HUES6 (cell line): ENCODE measurements at regions not wholly inside any gene's neighbourhood (a gene's known extent, or its start where the extent isn't known, plus 50 kb on each side); places are given as distances from the start of the nearest gene placed in this dataset.

Experiments used
- H3K27ac ChIP-seq: 2 replicates; pipeline ENCODE4 v1.7.0; 2013; ENCODE audit warnings: low read depth, mild to moderate bottlenecking, low read length, inconsistent platforms
- H3K27me3 ChIP-seq: 2 replicates; pipeline ENCODE4 v1.6.1; 2013; ENCODE audit warnings: low read length; ENCODE audit not compliant: control insufficient read depth, insufficient read depth
- H3K36me3 ChIP-seq: 2 replicates; pipeline ENCODE4 v1.6.1; 2013; ENCODE audit warnings: low read length; ENCODE audit not compliant: control insufficient read depth, insufficient read depth
- H3K4me1 ChIP-seq: 2 replicates; pipeline ENCODE4 v1.6.1; 2013; ENCODE audit warnings: low read length; ENCODE audit not compliant: control insufficient read depth, insufficient read depth
- H3K4me3 ChIP-seq: 2 replicates; pipeline ENCODE4 v1.5.1; 2013; ENCODE audit warnings: low read depth, low read length
- H3K9ac ChIP-seq: one replicate; pipeline ENCODE4 v1.6.1; 2013; ENCODE audit warnings: mild to moderate bottlenecking, low read length
- H3K9me3 ChIP-seq: 2 replicates; pipeline ENCODE4 v1.6.1; 2013; ENCODE audit warnings: low read depth, low read length; ENCODE audit not compliant: control insufficient read depth, insufficient read depth

DNA sequence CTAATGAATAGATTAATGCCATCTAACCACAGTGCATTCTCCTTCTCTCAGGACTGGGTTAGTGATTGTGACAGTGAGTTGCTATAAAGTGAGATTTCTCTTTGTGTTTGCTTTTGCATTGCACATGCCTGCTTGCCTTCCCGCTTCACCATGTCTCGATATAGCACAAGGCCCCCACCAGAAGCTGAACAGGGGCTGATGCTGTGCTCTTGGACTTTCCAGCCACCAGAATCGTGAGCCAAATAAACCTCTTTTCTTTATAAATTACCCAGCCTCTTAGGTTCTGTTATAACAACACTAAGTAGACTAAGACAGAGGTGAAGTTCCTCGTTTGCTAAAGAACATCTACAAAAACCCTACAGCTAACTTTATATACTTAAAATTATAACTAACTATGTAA lies 173.0 kb downstream of the KIF26A start:
- Histone ChIP-seq H3K4me3 (no peak overlapping the region), H3K9ac (no peak overlapping the region), H3K27me3 (no peaks in the 10 kb centered on the region), H3K9me3 (peaks cover 9% of the 10 kb centered on the region), H3K27ac (no peak overlapping the region), H3K4me1 (peaks cover 5% of the 10 kb centered on the region; the same call in 1 of the 2 replicates), H3K36me3 (no peaks in the 10 kb centered on the region)

DNA sequence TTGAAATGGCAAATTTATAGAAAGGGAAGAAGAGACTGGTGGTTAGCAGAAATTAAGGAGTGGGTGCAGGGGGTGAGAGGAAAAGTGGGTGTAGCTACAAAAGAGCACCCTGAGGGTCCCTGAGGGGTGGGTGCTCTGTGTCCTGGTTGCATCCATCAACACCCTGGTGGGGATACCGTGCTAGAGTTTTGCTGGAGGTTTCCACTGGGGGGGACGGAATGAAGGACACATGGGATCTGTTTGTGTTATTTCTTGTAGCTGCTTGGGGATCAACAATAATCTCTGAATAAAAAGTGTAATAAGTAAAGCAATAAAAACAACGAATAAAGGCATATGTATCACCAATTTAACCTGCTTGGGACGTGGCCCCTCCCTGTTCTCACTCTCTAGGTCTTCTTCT lies 175.3 kb downstream of the KIF26A start:
- Histone ChIP-seq H3K9me3 (peaks cover 9% of the 10 kb centered on the region), H3K27me3 (no peaks in the 10 kb centered on the region), H3K36me3 (no peaks in the 10 kb centered on the region), H3K4me1 (no peaks in the 10 kb centered on the region), H3K4me3 (no peak overlapping the region), H3K27ac (no peak overlapping the region), H3K9ac (no peak overlapping the region)

DNA sequence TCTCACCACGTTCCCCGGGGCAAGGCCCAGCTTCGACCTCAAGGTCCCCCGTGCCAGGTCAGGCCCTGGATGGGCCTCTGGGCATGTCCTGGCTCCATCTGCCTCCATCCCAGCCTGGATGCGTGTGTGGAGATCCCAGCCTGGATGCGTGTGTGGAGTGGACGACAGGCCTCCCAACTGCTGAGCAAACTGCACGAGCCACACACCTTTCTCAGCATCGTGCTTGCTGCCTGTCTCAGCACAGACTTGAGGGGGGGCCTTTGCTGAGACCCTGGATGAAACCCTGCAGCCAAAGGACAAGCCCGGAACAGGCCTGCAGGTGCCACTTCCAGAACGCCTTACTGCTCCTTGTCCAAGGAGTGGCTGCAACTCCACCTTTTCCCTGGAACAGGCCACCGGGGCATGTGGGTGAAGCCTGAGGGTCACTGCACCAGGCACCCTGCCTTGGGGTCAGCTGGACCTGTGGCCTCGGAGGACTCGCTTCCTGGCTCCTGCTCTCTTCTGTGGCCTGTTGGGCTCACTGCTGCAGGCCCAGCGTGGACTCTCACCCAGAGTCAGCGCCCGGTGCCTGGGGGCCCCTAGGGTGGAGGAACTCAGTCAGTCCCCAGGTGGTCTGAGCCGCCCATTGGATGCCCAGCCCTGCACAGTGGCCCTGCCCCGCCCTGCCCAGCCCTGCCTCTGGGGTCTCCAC lies 176.0 kb downstream of the KIF26A start:
- no peak overlapping the region for H3K4me3 ChIP-seq

DNA sequence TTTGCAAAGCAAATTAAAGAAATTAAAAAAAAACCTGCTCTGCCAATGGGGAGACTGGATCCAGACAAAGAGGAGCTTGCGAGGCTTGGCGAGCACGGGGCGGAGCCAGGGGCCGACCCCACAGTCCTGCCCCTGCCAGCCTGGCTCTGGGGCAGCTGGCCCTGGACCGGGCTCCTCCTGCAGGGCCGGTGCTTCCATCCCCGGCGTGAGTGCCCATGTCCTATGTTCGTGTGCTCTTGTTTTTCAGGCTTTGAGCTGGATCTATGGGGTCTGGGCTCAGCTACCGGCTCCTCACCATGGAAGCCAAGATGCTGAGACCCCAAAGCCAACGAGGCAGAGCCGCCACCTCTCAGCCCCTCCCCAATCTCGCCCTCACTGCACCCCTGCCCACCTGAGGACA lies 176.8 kb downstream of the KIF26A start:
- Histone ChIP-seq H3K9me3 (peaks cover 9% of the 10 kb centered on the region), H3K4me3 (no peak overlapping the region), H3K27me3 (no peaks in the 10 kb centered on the region), H3K36me3 (no peaks in the 10 kb centered on the region), H3K4me1 (no peaks in the 10 kb centered on the region), H3K9ac (no peak overlapping the region), H3K27ac (no peak overlapping the region)

More for the DNA sequence above, 176.0 kb downstream of the KIF26A start:
- Histone ChIP-seq H3K27me3 (no peaks in the 10 kb centered on the region), H3K36me3 (no peaks in the 10 kb centered on the region), H3K9me3 (peaks cover 9% of the 10 kb centered on the region), H3K27ac (no peak overlapping the region), H3K9ac (no peak overlapping the region), H3K4me1 (no peaks in the 10 kb centered on the region)

DNA sequence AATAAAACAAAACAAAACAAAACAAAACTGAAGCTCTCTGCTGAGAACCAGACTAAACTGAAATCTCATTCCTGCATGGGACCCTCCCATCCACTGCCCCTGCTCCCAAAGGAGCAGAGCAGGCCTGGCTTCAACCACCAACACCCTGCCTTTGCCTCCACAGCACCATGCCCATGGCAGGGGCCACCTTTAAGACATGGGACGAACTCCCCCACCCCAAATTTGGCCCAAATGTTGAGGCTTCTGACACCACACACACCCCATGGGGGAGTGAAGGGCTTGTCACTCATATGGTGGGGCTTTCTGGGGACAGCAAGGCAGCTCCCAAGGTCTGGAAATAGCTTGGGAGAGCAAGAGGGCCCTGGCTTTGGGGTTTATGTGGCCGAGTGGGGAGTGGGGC lies 177.2 kb downstream of the KIF26A start:
- no peaks in the 10 kb centered on the region for H3K36me3 ChIP-seq
- H3K27ac ChIP-seq, result no peak overlapping the region
- peaks cover 9% of the 10 kb centered on the region for H3K9me3 ChIP-seq
- H3K4me3 ChIP-seq, result no peak overlapping the region
- H3K4me1 ChIP-seq, result no peaks in the 10 kb centered on the region
- no peaks in the 10 kb centered on the region for H3K27me3 ChIP-seq
- H3K9ac ChIP-seq, result no peak overlapping the region

DNA sequence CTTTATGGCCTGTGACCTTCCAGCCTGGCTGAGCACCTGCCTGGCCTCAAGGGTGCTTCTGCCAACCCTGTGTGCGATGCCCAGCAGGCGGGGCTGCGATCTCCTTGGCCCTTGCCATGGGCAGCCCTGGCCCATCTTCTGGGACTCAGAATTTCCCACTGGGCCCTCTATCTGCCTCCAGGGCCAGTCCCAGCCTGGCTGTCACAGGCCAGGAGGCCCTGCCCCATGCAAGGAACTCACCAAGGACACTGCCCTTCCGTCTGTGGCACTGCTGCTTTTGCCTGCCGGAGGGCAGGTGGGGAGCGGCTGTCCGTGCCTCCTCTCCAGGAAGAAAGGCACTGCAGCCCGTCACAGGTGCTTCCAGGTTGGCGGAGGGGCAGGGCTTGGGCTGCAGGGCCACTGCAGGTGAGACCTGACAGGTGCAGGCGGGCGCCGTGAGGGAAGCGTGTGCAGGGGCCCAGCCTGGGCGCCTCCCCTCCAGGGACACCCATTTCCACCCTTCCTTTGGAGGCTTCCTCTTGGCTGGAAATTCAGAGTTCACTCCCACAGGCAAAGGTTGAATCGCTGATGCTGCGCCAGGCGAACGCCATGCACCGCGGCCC lies 177.8 kb downstream of the KIF26A start:
- no peaks in the 10 kb centered on the region for H3K4me1 ChIP-seq
- no peak overlapping the region for H3K9ac ChIP-seq
- peaks cover 6% of the 10 kb centered on the region for H3K9me3 ChIP-seq
- H3K27me3 ChIP-seq, result no peaks in the 10 kb centered on the region
- no peaks in the 10 kb centered on the region for H3K36me3 ChIP-seq
- H3K27ac ChIP-seq, result no peak overlapping the region
- H3K4me3 ChIP-seq, result no peak overlapping the region

DNA sequence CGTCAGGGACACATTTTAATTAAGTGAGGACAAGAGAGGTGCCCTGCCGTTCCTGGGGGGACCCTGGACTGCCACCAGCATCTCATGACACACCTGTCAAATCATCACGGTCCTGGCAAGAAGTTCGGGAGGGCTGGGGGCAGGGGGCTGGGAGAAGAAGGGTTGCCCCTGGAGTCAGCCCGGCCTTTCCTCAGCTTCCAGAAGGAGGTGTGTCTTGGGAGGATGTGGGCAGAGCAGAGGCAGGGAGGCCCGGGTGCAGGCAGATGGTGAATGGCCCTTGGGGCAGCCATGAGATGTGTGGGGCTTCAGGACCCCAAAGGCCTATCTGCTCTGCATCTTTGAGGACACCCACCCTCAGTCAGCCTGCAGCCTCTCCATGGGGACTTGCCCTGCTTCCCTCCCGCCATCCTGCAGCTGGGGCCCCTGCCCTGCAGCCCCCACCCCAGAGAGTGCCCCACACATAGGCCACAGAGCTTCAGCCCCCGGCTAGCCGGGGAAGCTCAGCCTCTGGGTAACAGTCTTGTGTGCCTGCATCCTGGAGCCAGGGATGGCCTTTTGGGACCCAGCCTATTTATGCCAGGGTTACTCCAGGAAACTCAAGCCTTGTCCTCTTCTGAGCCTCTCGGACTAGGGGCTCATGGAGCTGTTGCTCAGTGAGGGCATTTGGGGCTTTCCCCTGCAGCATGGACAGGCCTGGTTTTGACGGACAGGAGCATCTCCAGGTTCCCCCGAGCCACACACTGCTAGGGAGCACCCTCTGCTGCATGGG lies 178.5 kb downstream of the KIF26A start:
- Histone ChIP-seq H3K4me1 (no peaks in the 10 kb centered on the region), H3K9me3 (0 out of 2 replicates have a peak, but pooled peaks cover 2% of the 10 kb centered on the region), H3K4me3 (no peak overlapping the region), H3K27me3 (no peaks in the 10 kb centered on the region), H3K9ac (no peak overlapping the region), H3K27ac (no peak overlapping the region), H3K36me3 (no peaks in the 10 kb centered on the region)

DNA sequence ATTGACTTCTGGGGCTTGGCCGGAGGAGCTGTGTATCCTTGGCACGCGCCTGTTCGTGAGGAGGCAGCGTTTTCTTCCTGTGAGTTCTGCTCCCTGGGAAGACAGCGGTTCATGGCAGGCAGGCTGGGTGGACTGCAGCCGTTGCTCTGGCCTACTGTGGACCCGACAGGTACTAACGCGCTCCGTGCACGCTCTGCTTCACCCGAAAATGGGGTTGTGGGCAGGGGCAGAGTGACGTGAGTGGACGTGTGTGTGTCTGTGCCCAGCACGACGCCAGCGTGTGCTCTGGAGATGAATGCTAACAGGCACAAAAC lies 179.1 kb downstream of the KIF26A start:
- Histone ChIP-seq H3K27me3 (no peaks in the 10 kb centered on the region), H3K36me3 (no peaks in the 10 kb centered on the region), H3K27ac (no peak overlapping the region), H3K4me3 (no peak overlapping the region), H3K9me3 (no peaks in the 10 kb centered on the region), H3K9ac (no peak overlapping the region), H3K4me1 (no peaks in the 10 kb centered on the region)

DNA sequence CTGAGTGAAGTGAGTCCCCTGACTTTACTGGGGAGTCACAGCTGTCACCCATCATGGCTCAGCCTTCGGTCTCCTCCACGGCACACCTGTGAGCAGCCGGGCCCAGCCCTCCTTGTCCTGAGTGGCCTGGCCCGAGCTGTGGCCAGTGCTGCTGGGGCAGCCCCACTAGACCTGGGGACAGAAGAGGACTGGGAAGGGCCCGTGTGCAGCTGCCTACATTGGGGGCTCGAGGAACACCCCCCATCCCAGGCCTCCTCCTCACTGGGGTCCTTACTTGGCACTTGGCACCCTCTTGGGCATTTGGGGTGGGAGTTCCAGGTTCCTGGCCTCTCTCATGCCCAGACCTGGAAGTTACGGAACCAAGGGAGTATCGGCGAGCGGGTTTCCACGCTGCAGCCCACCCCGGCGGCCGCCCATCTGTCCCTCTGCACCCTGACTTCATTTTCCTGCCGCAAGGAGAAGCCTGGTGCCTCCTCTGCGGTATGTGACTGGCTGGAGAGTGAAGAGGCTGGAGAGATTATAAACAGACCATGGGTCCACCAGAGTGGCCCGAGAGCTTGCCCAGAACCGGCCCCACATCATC lies 179.7 kb downstream of the KIF26A start:
- Histone ChIP-seq H3K4me3 (no peak overlapping the region), H3K9ac (no peak overlapping the region), H3K9me3 (no peaks in the 10 kb centered on the region), H3K27me3 (no peaks in the 10 kb centered on the region), H3K36me3 (no peaks in the 10 kb centered on the region), H3K4me1 (no peaks in the 10 kb centered on the region), H3K27ac (no peak overlapping the region)

DNA sequence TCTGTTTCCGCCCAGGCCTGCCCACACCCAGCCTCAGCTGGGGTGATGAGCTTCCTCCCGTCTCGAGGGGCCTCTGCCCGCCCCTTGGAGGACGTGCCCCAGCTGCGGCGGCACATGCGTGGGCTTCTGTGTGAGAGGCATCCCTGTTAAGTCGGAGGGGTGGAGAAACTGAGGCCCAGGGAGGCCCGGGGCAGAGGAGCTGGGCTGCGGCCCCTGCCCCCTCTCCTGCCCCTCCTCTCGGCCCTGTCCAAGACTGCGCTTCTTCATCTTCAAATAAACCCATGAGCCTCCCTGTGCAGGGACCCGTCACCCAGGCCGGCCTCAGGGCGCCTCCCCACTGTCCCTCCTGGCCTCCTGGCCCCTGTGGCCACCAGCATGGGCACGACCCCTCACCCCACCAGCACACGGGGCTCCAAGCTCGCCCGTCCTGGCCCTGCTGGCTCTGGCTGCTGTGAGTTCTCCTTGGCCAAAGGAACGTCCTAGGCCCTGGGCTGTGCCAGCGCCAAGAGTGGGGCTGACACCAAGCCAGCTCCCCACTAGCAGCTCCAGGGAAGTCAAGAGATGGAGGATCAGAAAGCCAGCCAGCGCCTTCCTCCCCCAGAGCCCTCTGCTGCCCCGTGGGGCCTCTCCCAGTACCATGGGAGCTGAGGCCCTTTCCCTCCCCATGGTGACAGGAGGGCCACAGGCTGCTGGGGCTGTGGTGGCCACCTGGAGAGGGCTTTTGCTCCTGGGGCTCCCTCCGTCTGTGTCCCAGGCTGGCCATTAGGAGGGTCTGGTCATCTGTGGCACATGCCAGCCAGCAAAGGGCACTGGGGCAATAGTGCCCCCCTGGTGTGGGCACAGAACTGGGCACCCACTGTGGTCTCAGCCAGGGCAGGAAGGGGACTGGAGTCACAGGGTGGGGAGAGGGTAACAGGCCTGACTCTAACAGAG lies 180.4 kb downstream of the KIF26A start:
- no peak overlapping the region for H3K9ac ChIP-seq

More for the DNA sequence above, 180.4 kb downstream of the KIF26A start:
- H3K27ac ChIP-seq, result no peak overlapping the region
- no peaks in the 10 kb centered on the region for H3K27me3 ChIP-seq
- no peak overlapping the region for H3K4me3 ChIP-seq
- H3K4me1 ChIP-seq, result no peaks in the 10 kb centered on the region
- no peaks in the 10 kb centered on the region for H3K9me3 ChIP-seq
- no peaks in the 10 kb centered on the region for H3K36me3 ChIP-seq
